ENCODE measurements at regions not wholly inside any gene's neighbourhood (a gene's known extent, or its start where the extent isn't known, plus 50 kb on each side); places are given as distances from the start of the nearest gene placed in this dataset.

GRCh38 chr2:59385971-59386370 is 1144.8 kb upstream of the FANCL start:
- TF ChIP-seq CTCF (IDR thresholded peaks at IDR 0.05) (no peak), EZH2 (IDR thresholded peaks at IDR 0.05; ENCODE audit: borderline replicate concordance, insufficient read depth, low read depth, low read length, poor library complexity, severe bottlenecking) (no peak)
